Hematopoietic multipotent progenitor cell treated with erythropoietin and hydrocortisone succinate and interleukin-3 and kit ligand, for 17 days (in vitro differentiated cells): ENCODE measurements at regions not wholly inside any gene's neighbourhood (a gene's known extent, or its start where the extent isn't known, plus 50 kb on each side); places are given as distances from the start of the nearest gene placed in this dataset.
"Not testable (repeated sequence)": the region's sequence is repeated elsewhere in the genome, so short reads cannot be mapped to it uniquely, and the experiment has no call there.

Experiments used
- DNase-seq: peaks from one replicate; pipeline ENCODE4 v3.0.0-alpha.2; 2015; ENCODE audit warnings: low spot score

DNA sequence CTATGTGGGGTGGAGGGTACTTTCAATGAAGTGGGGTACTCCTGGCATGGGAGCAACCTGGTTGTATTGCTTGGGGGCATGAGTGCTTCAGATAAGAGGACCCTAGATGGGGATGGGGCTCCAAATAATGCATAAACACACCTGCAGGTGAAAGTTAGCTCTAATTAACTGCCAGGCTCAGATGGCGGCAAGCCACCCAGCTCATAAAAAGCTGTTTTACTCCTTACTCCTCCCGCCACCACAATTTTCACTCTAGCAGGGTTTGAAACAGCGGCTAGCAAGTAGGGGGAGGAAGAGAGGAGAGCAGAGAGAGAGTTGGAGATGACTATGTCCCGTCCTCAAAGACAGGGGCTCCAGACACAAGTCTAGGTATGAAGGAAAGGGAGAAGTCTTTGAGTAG is 117.7 kb upstream of the WSCD1 start:
- no peak for DNase-seq

DNA sequence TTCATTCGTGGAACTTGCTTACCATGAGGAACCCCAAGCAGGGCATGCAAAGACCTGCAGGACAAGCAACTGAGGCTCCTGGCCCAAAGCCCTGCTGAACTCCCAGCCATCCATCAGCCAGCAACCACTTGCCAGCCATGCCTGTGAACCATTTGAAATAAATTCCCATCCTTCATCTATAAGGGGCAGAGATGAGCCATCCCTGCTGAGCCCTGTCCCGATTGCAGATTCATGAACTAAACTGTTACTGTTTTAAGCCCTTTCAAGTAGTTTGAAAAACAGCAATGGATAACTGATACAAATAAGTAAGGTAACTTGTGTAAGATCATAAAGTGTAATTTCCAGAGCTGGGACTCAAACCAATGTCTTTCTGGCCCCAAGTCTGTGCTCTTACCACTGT is 114.4 kb upstream of the WSCD1 start:
- DNase-seq = no peak

GRCh38 chr17:5958850-5959249 is 111.3 kb upstream of the WSCD1 start:
- DNase-seq = no peak

DNA sequence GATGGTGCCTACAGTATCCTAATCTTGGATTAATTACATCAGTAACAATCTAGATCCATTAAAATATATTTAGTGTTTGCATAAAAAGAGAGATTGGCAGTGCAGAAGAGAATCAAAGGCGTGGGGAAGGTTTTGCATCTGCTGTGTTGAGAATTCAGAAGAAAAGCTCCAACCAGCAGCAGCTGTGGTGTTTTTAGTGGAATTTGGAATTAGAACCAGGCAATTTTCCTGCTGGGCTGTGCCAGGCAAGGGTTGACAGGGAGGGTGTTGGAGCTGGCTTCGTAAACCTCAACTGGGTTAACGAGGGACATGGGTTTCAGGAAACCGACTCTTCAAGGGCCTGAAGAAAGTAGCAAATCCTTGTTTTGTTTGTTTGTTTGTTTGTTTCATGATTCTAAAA is 107.8 kb upstream of the WSCD1 start:
- no peak for DNase-seq

DNA sequence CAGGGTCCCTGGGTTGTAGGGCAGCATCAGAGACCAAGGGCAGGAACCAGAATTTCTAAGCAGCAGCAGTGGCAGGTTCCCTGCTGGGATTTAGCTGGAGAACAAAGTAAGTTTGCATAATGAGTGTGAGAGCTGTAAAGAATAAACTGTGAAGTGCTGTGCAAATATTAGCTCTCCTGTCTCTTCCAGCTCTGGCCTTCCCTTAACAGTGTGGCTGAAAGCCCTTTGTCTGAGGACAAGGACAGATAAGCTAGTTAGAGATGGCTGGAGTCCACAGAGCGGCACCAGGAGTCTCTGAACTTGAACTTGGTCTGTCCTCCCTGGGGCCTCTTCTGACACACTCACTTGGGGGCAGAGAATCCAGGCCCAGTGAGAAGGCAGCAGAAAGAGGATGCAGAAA is 98.2 kb upstream of the WSCD1 start:
- no peak for DNase-seq

DNA sequence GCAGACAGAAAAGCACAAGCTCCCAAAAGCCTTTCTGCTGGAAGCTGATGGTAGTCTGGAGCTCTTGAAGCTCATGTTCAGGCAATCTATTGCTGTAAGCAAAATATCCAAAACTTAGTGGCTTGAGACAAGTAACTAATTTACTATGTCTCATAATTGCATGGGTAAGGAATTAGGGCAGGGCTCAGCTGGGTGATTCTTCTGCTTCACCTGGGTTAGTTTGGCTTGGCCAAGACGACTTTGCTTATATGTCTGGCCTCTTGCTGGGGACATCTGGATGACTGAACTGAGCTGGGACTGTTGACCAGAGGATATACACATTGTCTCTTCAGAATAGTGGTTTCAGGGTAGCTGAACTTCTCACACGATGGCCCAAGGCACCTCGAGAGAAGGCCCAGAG is 96.8 kb upstream of the WSCD1 start:
- DNase-seq = no peak

- DNase-seq = no peak
Observed at GRCh38 chr17:5975661-5976060, 94.5 kb upstream of the WSCD1 start.

GRCh38 chr17:5976251-5976650 is 93.9 kb upstream of the WSCD1 start:
- DNase-seq = no peak

GRCh38 chr17:5978496-5978895 is 91.7 kb upstream of the WSCD1 start:
- DNase-seq = no peak

GRCh38 chr17:5980941-5981340 is 89.2 kb upstream of the WSCD1 start:
- no peak for DNase-seq

DNA sequence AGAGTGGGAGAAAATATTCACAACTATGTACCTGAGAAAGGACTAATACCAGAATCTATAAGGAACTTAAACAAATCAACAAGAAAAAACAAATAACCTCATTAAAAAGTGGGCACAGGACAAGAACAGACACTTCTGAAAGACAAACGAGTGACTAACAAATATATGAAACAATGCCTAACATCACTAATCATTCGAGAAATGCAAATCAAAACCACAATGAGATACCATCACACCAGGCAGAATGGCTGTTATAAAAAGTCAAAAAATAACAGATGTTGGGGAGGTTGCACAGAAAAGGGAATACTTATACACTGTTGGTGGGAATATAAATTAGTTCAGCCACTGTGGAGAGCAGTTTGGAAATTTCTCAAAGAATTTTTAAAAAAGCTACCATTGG is 83.5 kb upstream of the WSCD1 start:
- DNase-seq = no peak

- DNase-seq = no peak
Observed at GRCh38 chr17:6000426-6000825, 69.8 kb upstream of the WSCD1 start.

- DNase-seq = not testable (repeated sequence)
Observed at GRCh38 chr17:6003221-6003620, 67.0 kb upstream of the WSCD1 start.

DNA sequence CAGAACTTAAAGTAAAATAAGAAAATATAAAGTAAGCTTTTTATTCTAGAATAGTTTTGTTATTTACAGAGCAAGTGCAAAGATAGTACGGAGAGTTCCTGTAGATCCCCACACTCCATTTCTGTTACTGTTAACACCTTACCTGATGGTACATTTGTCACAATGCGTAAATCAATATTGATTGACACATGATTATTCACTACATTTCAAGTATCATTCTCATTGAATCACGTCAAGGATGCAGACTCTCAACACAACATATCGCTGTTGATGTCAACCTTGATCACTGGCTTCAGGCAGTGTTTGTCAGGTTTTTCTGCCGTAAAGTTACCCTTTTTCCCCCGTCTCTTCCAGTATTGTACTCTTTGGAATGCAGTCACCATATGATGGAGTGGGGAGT is 64.2 kb upstream of the WSCD1 start:
- no peak for DNase-seq

DNA sequence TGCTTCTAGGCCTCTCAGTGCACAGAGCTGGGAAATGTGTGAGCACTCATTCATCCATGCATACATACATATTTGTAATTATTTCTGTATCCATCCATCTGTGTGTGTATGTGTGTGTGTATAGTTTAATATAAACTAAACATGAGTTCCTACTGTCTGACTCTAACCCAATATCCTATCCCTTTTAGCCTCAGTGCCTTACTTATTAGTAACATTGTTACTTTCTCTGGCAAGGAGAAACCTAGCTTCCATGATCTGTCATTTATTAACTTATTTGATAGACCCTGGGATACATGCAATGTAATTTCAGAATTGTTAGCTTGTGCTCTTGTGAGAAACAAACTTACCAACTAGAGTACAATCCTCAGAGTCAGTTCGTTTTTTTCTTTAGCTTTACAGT is 59.0 kb upstream of the WSCD1 start:
- DNase-seq = no peak

GRCh38 chr17:6018788-6019187 is 51.4 kb upstream of the WSCD1 start:
- DNase-seq = no peak

- DNase-seq = no peak
Observed at GRCh38 chr17:6019959-6020358, 50.2 kb upstream of the WSCD1 start.

- DNase-seq = no peak
Observed at GRCh38 chr17:6020376-6021010, 49.7 kb upstream of the WSCD1 start.
